ENCODE measurements at regions not wholly inside any gene's neighbourhood (a gene's known extent, or its start where the extent isn't known, plus 50 kb on each side); places are given as distances from the start of the nearest gene placed in this dataset.

GRCh38 chr2:149928011-149928410 is 340.4 kb upstream of the MMADHC start:
- H3K27me3 Mint-ChIP-seq (ENCODE audit: low read depth): no peaks in the 10 kb centered on the region
- peaks cover 2% of the 10 kb centered on the region for H3K9me3 Mint-ChIP-seq
- no peak overlapping the region for H3K4me3 Mint-ChIP-seq
- DNase-seq (ENCODE audit: low read depth, low spot score): no peak
- no peaks in the 10 kb centered on the region for H3K36me3 Mint-ChIP-seq (ENCODE audit: low read depth)
- no peak overlapping the region for H3K27ac Mint-ChIP-seq (ENCODE audit: unreplicated experiment)
- no peaks in the 10 kb centered on the region for H3K4me1 Mint-ChIP-seq
- no peak for TF ChIP-seq CTCF (conservative IDR thresholded peaks at IDR 0.05)

DNA sequence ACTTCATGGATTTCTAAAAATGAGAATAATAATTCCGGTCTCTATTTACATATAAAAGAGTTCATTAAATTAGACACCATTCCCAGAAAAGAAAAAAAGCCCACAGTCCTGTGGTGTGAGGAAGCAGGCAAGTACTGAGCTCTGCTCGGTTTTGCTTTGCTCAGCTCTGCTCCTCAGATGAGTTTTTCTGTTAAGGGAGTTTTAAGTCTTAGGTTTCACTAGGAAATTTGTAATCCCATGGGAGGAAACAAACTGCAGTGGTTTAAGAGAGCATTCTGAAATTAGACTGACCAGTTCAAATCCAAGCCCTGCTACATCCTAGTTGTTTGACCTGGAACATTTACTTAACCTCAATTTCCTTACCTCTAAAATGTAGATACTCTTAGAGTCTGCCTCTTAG is 338.6 kb upstream of the MMADHC start:
- Mint-ChIP-seq H3K9me3 (peaks cover 5% of the 10 kb centered on the region), H3K4me1 (no peaks in the 10 kb centered on the region), H3K4me3 (no peak overlapping the region), H3K36me3 (ENCODE audit: low read depth) (no peaks in the 10 kb centered on the region), H3K27ac (ENCODE audit: unreplicated experiment) (no peak overlapping the region), H3K27me3 (ENCODE audit: low read depth) (no peaks in the 10 kb centered on the region)
- no peak for DNase-seq (ENCODE audit: low read depth, low spot score)
- no peak for TF ChIP-seq CTCF (conservative IDR thresholded peaks at IDR 0.05)

DNA sequence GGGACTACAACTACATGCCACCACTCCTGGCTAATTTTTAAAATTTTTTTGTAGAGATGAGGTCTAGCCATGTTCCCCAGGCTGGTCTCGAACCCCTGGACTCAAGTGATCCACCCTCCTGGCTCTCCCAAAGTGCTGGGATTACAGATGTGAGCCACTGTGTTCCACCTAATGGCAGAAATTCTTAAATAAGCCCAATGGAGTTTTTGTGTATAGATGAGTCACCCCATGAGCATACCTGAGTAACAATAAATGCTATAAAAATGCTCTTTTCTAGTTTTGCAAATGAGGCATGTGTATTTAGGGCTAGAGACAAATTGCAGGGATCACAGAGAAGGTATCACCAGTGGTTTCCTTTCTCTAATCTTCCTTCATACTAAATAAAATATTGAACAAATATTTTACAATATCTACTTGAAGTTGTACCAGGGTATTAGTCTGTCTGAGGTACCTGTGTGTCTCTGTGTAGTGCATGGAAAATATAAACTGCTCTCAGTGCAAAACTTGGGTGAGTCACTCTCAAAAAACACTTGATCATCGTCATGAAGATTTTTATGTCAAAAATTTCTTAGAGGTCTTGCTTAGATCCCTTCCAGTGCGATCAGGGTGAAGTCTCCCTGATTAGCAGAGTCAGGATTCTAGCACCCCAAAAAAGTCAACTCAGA is 337.1 kb upstream of the MMADHC start:
- TF ChIP-seq CTCF (conservative IDR thresholded peaks at IDR 0.05): no peak
- Mint-ChIP-seq H3K27me3 (ENCODE audit: low read depth) (no peaks in the 10 kb centered on the region), H3K36me3 (ENCODE audit: low read depth) (peaks cover 9% of the 10 kb centered on the region), H3K4me1 (no peaks in the 10 kb centered on the region), H3K27ac (ENCODE audit: unreplicated experiment) (no peak overlapping the region), H3K4me3 (no peak overlapping the region), H3K9me3 (peaks cover 11% of the 10 kb centered on the region)
- no peak for DNase-seq (ENCODE audit: low read depth, low spot score)

DNA sequence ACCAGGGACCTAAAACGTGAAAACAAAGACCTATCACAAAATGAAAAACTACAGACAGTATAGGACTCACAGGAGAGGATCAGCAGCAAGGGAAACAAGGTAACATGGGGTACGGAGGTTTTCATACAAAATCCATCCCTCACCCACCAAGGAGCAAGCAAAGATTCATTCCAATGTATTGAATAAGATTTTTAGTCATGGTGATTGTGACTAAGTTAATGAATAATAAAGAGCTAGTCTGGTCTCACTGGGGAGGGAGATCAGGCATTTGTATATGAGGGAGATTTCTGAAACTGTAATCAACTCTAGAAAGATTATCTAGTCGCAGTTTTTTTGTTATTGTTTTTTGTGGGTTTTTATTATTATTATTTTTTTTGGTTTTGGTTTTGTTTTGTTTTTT is 336.5 kb upstream of the MMADHC start:
- Mint-ChIP-seq H3K27ac (ENCODE audit: unreplicated experiment) (no peak overlapping the region), H3K4me3 (no peak overlapping the region), H3K4me1 (no peaks in the 10 kb centered on the region)

DNA sequence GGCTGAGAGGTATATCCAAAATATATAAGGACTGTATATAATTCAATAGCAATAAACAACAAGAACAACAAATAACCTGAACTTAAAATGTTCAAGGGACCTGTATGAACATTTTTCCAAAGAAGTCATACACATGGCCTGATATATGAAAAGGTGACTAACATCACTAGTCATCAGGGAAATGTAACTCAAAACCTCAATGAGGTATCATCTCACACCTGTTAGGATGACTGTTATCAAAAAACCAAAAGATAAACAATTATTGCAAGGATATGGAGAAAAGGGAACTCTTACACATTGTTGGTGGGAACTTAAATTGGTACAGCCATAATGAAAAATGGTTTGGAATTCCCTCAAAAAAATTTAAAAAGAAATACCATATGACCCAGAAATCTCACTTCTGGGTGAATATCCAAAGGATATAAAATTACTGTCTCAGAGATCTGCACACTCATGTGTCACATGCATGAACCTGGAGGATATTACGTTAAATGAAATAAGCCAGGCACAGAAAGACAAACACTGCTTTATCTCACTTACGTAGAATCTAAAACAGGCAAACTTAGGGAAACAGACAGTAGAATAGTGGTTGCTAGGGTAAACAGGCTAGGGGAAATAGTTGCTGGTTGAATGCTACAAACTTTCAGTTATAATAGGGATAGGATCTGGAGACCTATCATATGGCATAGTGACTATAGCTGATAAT is 334.5 kb upstream of the MMADHC start:
- Mint-ChIP-seq H3K9me3 (peaks cover 20% of the 10 kb centered on the region), H3K36me3 (ENCODE audit: low read depth) (peaks cover 15% of the 10 kb centered on the region), H3K4me1 (no peaks in the 10 kb centered on the region), H3K4me3 (no peak overlapping the region), H3K27me3 (ENCODE audit: low read depth) (no peaks in the 10 kb centered on the region), H3K27ac (ENCODE audit: unreplicated experiment) (no peak overlapping the region)
- no peak for DNase-seq (ENCODE audit: low read depth, low spot score)
- TF ChIP-seq CTCF (conservative IDR thresholded peaks at IDR 0.05): no peak

More for the DNA sequence above, 336.5 kb upstream of the MMADHC start:
- H3K36me3 Mint-ChIP-seq (ENCODE audit: low read depth): peaks cover 13% of the 10 kb centered on the region
- peaks cover 17% of the 10 kb centered on the region for H3K9me3 Mint-ChIP-seq
- H3K27me3 Mint-ChIP-seq (ENCODE audit: low read depth): no peaks in the 10 kb centered on the region
- no peak for TF ChIP-seq CTCF (conservative IDR thresholded peaks at IDR 0.05)
- no peak for DNase-seq (ENCODE audit: low read depth, low spot score)
